Right ventricle myocardium inferior (tissue), 1 donor: ENCODE measurements at regions not wholly inside any gene's neighbourhood (a gene's known extent, or its start where the extent isn't known, plus 50 kb on each side); places are given as distances from the start of the nearest gene placed in this dataset.

Experiments
- ATAC-seq: fragments of 200-7000 bp; cut with Tn5 transposase; one replicate; pipeline ENCODE4 v1.9.1; 2020; ENCODE audit warnings: mild to moderate bottlenecking, moderate library complexity
- DNase-seq: peaks from one replicate; pipeline ENCODE4 v3.0.0; 2021; ENCODE audit errors: missing footprints
- intact Hi-C: fragments of 100-400 bp; cut with DNase I; formaldehyde crosslinking; loops from one replicate; pipeline ENCODE4 v1.11.0; 2022
- donor health status: DM: no; HTN: yes; CAD: no; lungs with severe emphysema.

DNA sequence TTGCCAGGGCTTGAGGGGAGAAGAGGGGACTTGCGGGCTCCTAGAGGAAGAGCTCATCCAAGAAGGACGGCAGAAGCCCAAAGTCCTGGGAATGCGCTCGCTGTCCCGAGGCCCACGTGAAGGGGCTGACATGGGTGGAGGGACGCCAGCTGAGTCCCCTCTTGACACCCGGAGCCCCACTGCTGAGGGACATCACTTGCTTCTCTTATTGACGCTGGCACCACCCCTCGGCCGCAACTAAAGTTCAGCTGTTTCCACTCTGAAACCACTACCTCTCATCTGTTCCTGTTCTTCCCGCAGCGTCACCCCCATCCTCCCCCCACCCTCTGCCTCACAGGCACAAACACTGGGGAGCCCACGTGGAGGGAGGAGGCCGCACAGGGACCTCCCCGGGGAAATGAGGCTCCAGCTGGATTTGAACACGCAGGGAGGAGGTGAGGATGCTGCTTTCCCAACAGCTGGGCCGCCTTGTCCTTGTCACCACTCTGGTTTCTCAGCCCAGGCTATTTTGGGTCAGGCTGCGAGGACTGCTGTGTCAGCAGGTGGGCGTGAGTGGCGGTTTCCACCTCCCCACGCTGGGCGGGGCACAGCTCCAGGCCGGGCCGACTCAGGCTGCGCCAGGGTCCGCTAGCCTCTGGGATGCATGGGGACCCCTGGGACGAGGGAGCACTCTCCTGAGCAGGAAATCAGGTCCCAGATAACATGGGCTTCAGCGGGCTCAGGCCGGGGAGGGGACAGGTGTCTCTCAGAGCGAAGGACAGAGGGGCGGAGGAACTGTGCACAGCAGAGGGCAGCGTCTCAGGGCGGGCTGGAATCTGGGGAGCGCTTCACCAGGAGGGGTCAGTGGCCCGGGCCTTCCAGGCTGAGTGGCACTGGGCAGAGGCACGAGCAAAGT, 156.3 kb downstream of the ZNF248 start:
- no peak for DNase-seq
- intact Hi-C loops = loop anchor here (10.0 kb wide), 1 partner anchor 166 kb away; no protein-coding TSS in a partner anchor
- ATAC-seq = no peak

DNA sequence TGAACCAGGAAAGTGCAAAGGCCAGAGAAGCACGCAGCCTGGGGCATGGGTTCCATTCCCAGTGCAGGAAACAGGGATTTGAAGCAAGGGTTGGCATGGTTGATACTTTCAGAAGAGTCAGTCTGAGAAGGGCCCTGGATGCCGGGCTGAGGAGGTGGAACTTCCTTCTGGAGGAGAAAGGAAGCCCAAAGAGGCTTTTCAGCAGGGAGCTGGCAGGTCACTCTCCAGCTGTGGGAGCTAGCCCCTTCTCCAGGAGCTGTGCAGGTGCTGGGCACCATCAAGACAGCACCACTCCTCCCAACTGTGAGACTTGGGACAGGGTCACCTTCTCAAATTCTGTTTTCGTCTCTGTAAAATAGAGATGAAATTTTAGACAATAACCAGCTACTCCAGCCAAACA, 169.8 kb downstream of the ZNF248 start:
- ATAC-seq (no peak), DNase-seq (no peak)
- intact Hi-C loops = no loop called here

DNA sequence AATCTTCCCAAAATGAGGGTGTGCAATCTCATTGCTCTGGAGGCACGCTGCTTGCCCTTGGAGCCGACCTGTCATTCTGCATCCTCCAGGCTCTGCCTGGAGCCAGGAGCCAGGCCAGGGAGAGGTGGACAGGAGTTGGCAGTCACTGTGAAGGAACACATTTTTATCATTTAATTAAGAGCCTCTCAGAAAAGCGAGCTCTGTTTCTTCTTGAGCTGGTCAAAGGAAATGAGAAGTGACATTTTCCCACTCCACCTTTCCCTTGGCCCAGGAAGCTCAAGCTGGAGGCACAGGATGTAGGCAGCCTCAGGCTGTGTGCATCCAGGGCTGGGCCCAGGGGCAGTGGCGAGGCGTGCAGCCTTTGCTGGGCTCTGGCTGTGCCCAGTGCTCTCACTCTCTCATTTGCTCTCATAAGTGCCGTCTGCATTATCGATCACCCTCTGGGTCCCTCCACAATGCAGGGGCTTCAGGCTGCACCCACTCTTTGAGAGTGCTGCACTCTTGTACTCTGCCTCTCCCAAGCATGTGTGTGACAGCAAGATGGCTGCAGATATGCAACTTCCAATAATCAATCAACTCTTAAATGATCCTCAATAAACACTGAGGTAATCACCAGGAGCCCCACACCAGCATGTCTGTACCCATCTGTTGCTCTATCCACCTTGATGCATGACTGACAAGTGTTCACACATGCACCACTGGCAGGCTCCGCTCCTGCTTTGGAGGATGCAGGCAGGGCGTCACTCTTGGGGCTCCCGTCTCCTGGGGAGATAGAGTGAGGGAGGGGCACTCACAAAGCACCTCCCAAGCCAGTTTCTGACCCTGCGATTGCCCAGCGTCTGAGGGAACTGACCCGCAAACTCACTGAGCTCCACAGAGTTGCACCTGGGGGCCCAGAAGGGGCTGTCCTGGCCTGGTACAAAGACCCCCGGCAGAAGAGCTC, 171.4 kb downstream of the ZNF248 start:
- intact Hi-C loops = no loop called here
- DNase-seq (no peak), ATAC-seq (no peak)

DNA sequence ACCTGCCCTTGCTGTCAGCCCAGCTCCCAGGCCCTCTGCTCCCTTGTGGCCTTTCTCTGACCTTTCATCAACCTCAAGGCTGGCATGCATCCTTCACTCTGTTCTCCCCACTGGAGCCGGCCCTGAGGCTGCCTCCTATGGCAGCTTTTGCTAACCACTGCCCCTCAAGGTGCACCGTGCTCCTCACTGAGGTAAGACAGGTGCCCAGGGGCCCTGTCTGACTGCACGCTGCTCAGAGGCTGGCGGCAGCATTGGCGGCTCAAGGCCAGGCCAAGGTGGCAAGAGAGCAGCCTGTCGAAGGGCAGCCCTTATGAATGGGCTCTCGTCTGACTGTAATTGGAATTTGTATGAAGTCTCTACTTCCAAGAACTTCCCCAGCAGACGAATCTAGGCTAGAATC, 172.6 kb downstream of the ZNF248 start:
- ATAC-seq (no peak), DNase-seq (no peak)
- intact Hi-C loops = no loop called here

DNA sequence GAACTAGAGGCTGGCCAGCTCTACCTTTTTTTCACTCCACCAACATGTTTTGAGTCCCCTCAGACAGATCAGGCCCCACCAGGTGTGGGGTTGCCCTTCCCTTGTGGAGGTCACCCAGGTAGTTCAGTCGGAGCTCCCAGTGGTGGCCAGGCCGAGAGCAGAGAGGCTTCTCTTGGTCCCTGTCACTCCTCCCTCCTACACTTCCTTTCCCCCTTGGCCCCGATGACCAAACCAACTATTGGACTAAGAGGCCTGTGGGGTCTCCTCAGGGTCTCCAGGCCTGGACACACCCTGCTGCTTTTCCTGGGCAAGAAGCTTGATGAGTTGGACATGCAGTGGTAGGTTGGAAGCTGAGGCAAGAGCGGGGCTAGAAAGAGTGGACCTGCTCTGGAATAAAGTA, 174.8 kb downstream of the ZNF248 start:
- no peak for ATAC-seq
- intact Hi-C loops = no loop called here
- DNase-seq = no peak

DNA sequence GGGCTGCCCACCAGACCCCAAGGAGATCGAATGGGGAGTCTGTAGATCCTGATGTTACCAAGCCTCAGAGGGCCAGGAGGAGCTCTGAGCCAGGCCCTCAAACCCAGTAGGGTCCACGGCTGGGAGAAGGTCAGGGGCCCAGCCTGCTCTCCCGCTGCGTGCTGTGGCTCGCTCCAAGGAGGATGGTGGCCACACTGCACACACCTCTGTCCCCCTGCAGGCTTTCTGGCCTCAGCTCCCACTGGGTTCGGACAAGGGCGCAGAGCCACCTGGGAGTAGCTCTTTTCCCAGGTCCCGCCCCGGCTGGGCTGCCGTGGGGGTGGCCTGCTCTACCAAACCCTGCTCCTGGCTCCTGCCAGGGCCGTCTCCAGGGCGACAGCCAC, 175.8 kb downstream of the ZNF248 start:
- ATAC-seq = no peak
- DNase-seq = no peak
- intact Hi-C loops = no loop called here

DNA sequence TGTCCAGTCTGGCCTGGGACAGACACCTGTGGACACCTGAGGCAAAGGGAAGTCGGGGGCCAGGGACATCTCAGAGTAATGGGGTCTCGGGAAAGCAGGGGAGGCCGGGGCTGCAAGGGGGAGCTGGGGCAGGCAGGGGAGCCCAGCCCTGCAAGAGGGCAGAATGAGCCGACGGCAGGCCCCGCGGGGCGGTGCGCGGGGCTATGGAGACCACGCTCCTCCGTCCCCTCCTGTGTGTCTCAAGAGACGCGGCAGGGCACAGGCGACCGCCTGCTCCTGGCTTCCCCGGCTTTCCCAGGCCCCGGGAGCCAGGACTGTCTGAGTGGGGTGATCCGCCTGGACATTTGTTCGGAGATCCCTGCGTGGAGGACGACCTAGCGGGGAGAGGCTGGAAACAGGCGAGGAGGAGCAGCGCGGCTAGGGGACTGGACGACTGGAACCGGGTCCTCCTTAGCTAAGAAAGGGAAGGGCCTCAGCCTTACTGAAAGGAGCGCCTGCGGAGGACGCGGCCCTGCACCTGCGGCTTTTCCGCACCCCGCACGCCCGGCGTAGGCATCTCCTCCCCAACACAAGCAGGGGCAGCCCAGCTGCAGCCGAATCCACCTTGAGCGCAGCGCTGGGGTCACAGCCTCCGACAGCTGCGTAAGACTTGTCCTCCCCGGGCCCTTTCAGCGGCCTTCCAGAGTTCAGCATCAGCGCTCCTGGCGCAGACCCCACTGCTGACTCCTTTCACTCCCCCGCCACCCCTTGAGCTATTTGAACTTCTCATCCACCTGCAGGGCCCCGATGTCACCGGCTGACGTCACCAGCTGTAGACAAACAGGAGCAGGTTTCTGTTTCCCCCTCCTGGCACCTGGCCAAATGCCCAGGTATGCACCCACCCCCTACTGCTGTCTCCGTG, 176.4 kb downstream of the ZNF248 start:
- intact Hi-C loops = no loop called here
- no peak for DNase-seq
- ATAC-seq = no peak

DNA sequence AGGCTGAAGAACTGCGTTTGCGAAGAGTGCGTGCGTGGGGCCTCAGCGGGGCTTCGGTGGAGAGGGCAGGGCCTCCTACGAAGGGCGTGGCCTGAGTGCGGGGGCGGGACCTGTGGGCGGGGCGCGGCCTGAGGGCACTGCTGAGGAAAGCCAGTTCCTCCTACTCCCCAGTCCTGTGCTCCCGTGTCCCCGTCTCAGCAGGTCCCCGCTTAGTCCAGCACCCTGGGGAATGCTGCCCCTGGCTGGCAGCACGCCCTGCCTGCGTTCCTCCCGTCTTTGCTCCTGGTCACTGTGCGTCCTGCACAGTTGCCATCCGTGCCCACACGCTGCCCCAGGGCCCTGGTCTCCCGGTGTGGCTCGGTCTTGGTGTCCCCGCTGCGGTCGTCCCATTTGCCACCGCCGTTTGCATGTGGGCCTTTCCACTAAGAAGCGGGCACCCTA, 177.1 kb downstream of the ZNF248 start:
- DNase-seq = no peak
- no peak for ATAC-seq
- intact Hi-C loops = no loop called here

DNA sequence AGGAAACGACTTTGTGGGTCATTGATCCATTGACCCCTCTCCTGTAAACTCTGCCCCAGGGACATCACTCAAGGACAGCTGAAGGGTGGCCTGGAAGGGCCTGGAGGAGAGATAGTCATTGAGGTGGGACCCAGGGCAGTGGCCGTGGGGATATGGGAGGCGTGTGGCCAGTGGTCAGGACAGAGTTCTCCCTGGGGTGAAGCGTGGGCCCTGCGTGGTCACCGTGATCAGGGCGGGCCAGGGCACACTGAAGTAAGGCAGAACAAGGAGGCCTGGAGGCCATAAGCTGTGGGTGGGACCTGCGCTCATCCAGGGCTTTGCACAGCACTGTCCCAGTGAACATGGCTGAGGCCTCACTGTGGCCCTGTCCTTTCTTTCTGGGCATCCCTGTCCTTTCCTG, 177.9 kb downstream of the ZNF248 start:
- ATAC-seq (no peak), DNase-seq (no peak)
- intact Hi-C loops = no loop called here

DNA sequence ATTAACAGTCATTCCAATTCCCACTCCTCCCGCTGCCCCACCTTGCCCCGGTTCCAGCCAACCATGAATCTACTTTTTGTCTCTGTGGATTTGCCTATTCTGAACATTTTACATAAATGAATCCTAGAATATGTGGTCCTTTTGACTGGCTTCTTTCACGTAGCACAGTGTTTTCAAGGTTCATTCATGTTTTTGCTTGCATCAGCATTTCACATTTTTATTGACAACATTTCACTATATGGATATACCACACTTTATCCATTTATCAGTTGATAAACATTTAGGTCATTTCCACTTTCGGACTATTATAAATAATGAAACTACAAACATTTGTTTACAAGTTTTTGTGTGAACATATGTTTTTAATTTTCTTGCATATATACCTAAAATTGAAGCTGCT, 182.0 kb downstream of the ZNF248 start:
- no peak for ATAC-seq
- intact Hi-C loops = no loop called here

DNA sequence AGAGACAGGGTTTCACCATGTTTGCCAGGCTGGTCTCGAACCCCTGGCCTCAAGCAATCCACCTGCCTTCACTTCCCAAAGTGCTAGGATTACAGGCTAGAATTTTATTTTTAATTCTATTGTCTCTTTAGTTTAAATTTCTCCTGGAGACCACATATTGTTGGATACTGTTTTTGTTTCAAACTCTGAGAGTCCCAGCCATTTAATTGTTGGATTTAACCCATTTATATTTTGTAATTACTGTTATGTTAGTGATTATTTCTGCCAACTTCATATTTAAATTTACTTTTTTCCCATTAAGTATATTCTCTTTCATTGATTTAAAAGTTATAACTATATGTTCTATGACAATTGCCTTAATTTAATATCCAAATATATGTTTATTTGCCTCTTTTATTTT, 185.6 kb downstream of the ZNF248 start:
- DNase-seq = no peak
- ATAC-seq = no peak
- intact Hi-C loops = no loop called here

More for the DNA sequence above, 182.0 kb downstream of the ZNF248 start:
- DNase-seq = no peak

DNA sequence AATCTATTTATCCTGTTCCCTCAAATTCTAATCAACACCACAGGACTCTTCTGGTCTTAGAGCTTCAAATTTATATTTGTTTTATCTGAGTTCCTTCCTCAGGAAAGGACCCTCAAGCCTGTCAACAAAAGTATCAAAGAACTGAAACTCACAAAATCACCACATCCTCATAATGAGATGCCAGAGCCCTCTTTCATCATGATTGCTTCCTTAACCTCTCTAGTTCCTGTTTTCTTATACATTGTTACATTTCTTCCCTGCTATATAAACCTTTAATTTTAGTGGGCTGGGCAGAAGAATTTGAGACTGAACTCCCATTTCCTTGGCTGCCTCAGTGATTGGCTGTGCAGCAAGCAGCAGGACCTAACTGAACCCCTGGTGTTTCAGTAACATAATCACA, 189.7 kb downstream of the ZNF248 start:
- intact Hi-C loops = no loop called here
- no peak for DNase-seq
- no peak for ATAC-seq

DNA sequence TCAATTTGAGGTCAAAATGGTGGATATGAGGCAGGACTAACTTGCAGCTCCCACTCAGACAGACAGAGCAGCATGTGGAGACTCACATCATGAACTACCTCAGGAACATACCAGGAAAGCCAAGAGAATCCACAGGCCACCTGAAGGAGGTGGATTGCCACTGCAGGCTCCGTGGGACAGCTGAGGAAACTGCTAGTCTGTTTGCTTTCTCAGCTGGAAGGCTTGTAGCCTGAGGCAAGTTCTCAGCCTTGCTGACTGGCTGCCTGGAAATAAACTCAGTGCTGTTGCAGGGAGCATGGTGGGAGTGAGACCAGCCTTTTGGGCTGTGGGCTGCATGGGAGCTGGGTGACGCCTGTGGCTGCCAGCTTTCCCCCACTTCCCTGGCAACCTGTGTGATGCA, 202.9 kb downstream of the ZNF248 start:
- intact Hi-C loops = no loop called here

DNA sequence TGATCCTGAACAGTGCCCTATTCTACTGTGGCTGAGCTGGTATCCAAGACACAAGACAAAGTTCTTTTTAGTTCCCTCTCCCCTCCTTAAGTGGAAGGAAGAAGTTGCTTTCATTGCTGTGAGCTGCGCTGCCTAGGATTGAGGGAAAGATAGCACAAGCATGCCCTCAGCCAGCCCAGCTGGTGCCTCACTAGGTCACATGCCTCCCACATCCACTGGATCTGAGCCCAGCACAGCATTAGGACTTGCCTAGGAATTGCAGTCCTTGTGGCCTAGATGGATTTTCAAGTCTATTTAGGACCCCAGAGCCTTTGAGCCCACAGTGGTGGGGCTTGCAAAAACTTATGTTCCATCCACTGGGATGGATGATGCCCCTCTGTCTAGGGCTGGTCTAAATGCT, 214.2 kb downstream of the ZNF248 start:
- DNase-seq (no peak), ATAC-seq (no peak)
- intact Hi-C loops = no loop called here

More for the DNA sequence above, 202.9 kb downstream of the ZNF248 start:
- ATAC-seq = no peak
- DNase-seq = no peak

DNA sequence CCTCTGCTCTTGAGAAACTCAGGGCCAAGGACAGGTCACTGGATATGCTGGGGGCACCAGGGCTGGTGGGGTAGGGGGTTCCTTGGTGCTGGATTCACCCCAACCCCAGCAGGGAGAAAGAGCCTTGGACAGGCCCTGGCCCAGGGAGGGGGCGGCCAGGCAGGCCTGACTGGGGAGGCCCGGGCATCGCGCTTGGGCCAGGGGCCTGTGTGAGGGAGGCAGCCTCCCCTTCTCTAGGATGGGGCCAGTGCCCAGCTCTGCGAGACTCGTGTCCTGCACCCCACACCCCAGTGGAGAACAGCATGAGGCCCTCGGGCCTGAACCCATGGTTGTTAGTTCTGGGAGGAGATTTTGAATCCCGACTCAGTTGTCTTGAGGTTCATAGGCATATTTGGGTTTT, 217.1 kb downstream of the ZNF248 start:
- no peak for ATAC-seq
- intact Hi-C loops = no loop called here
- no peak for DNase-seq

DNA sequence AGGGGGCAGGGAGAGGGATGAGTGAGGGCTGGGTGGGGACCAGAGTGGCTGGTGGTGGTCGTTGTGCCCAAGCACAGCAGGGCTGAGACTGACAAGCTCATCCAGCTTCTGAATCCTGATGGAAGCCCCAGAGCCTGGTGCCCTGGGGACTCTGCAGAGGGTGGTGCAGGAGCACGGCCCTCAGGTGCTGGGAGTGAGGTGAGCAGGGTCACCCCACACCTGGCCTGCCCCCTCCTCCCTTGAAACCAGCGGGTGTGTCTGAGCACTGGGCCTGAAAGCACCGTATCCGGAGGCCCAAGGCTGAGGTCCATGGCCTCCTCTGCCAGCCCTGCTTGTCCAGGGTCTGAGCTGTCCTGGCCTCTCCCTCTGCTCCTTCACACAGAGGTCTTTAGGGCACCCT, 218.2 kb downstream of the ZNF248 start:
- intact Hi-C loops = no loop called here
- ATAC-seq (no peak), DNase-seq (no peak)

DNA sequence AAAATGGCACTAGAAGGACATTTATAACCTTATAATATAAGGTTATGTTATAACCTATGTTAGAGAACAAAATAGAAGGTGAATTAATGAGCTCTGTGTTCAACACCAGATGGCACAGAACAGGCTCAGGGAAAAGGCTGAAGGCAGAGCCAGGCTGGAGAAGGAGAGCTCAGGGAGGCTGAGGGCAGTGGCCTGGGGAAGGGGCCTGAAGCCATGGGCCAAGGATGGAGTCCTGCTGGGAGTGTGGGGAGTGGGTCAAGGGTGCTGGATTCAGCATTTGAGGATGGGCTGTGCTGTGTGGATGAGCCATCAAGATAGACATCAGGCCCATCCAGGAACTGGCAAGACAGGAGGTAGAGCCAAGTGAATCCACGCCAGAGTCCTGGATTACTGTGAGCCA, 218.8 kb downstream of the ZNF248 start:
- intact Hi-C loops = no loop called here
- DNase-seq = no peak
- no peak for ATAC-seq

DNA sequence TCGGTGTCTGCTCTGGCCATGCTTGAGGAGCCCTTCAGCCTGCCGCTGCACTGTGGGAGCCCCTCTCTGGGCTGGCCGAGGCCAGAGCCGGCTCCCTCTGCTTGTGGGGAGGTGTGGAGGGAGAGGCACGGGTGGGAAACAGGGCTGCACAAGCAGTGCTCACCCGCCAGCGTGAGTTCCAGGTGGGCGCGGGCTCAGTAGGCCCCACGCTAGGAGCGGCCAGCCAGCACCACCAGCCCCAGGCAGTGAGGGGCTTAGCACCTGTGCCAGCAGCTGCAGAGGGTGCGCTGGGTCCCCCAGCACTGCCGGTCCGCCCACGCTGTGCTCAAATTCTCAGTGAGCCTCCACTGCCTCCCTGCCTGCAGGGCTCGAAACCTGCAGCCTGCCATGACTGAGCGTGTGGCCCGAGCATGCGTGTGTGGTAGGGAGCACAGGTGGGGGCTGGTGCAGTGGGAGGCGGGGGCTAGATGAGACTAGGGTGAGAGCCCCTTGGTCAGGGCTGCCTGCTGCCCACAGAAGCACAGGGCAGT, 223.0 kb downstream of the ZNF248 start:
- DNase-seq = no peak
- intact Hi-C loops = no loop called here
- ATAC-seq = no peak

DNA sequence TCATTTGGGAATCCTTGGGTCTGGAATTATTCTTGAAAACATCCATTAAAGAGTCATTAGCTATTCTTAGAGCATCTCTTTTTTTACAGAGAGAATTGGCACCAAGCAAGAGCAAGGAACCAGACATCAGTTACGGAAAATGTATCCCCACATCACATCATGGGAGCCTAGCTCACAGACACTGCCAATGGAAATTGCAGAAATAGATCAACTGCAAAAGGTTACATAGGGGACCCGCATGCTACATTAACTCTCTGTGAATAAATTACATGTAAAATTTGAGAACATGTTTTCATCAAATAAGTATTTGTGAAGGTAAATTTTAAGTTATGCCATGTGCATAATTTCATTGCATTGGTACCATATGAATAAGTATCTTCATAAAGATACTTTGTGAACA, 224.8 kb downstream of the ZNF248 start:
- intact Hi-C loops = no loop called here
- ATAC-seq (no peak), DNase-seq (no peak)
